ENCODE measurements at regions not wholly inside any gene's neighbourhood (a gene's known extent, or its start where the extent isn't known, plus 50 kb on each side); places are given as distances from the start of the nearest gene placed in this dataset.
A peak's percentile ranks its signal among the peaks of the same experiment; 100 is the strongest.

GRCh38 chr2:64359892-64360657 is 93.9 kb upstream of the LGALSL start:
- no peak overlapping the region for H3K4me3 Mint-ChIP-seq
- H3K9me3 Mint-ChIP-seq (ENCODE audit: low read depth), result no peaks in the 10 kb centered on the region
- H3K27ac Mint-ChIP-seq, result no peak overlapping the region
- ATAC-seq (peak; percentile 98), DNase-seq (peak; percentile 82)
- intact Hi-C loops (cut with DNase I, micrococcal nuclease), result no loop called here
- POLR2A ChIA-PET, result no interaction called here
- CTCF ChIA-PET, result interaction anchor here (0.6 to 1.5 kb wide), 2 partner anchors 280 to 558 kb away, joined by 3 to 5 read pairs; no protein-coding TSS in a partner anchor
- no peaks in the 10 kb centered on the region for H3K36me3 Mint-ChIP-seq (ENCODE audit: low read depth)
- H3K4me1 Mint-ChIP-seq, result peaks cover 8% of the 10 kb centered on the region
- peaks cover 22% of the 10 kb centered on the region for H3K27me3 Mint-ChIP-seq

DNA sequence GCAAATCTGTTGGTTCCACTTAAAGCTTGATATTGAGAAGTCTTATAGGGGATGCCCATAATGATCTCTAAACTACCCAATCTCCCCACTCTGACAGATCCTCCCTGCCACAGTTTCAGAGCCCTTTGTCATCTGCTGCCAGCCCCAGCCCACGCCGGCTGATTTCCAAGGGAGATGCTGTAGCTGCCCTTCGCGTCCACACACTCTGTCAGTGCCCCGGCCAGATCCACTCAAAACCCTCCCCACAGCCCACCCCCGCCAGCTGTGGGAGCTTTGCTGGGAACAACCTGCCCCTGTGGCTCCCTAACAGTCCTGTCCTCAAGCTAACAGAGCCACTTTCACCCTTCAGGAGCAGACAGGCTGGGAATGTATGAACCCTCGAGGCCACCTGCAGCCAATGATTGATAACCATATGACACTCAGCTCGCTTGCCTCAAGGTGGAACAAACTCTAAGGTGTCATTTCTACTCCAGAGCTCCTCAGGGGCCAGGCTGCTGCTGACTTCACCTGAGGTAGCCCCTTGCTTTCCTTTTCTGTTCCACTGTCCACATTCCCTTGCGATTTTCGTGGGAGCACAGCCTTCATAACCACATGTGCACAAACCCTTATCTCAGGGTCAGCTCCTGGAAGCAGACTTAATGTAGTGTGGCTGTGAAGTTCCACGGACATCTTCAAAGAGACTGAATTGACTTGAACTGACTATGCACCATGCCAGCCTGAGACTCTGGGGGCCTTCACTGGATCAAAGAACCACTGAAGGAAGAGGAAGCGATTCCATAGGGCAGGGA is 92.6 kb upstream of the LGALSL start:
- H3K4me1 Mint-ChIP-seq, result peaks cover 6% of the 10 kb centered on the region
- H3K36me3 Mint-ChIP-seq (ENCODE audit: low read depth), result no peaks in the 10 kb centered on the region
- CTCF ChIA-PET, result interaction anchor here (1.5 kb wide), 1 partner anchor 557 kb away, joined by 5 read pairs; no protein-coding TSS in a partner anchor
- intact Hi-C loops (cut with DNase I, micrococcal nuclease), result no loop called here
- H3K4me3 Mint-ChIP-seq, result no peak overlapping the region
- no peak overlapping the region for H3K27ac Mint-ChIP-seq
- DNase-seq (no peak), ATAC-seq (no peak)
- no peaks in the 10 kb centered on the region for H3K9me3 Mint-ChIP-seq (ENCODE audit: low read depth)
- H3K27me3 Mint-ChIP-seq, result peaks cover 17% of the 10 kb centered on the region
- POLR2A ChIA-PET, result no interaction called here

DNA sequence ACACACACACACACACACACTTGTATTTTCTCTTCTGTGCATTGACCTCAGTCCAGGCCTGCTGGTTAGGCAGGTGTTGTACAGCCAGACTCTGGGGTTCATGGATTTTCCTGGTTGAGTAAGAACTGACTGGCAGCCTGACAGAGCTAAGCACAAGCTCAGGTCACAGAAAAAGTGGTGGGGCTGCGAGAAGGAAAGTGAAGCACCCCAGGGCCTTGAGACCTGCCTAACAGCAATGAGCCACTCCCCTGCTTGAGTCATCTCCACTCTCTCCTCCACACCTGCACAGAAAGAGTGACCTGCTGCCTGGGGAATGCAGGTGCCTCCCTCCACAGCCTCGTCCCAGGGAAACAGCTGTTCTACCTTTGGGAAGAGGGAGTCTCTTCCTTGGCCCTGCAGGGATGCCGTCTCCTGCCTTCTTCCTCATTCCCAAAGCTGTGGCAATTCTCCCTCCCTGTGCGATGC is 91.4 kb upstream of the LGALSL start:
- peaks cover 8% of the 10 kb centered on the region for H3K27me3 Mint-ChIP-seq
- intact Hi-C loops (cut with DNase I, micrococcal nuclease), result no loop called here
- ChIA-PET CTCF (interaction anchor here (0.6 kb wide), 1 partner anchor 608 kb away, joined by 3 read pairs; no protein-coding TSS in a partner anchor), POLR2A (no interaction called here)
- DNase-seq (no peak), ATAC-seq (no peak)
- H3K9me3 Mint-ChIP-seq (ENCODE audit: low read depth), result no peaks in the 10 kb centered on the region
- H3K27ac Mint-ChIP-seq, result no peak overlapping the region
- H3K4me3 Mint-ChIP-seq, result no peak overlapping the region
- H3K4me1 Mint-ChIP-seq, result peaks cover 4% of the 10 kb centered on the region
- H3K36me3 Mint-ChIP-seq (ENCODE audit: low read depth), result no peaks in the 10 kb centered on the region

DNA sequence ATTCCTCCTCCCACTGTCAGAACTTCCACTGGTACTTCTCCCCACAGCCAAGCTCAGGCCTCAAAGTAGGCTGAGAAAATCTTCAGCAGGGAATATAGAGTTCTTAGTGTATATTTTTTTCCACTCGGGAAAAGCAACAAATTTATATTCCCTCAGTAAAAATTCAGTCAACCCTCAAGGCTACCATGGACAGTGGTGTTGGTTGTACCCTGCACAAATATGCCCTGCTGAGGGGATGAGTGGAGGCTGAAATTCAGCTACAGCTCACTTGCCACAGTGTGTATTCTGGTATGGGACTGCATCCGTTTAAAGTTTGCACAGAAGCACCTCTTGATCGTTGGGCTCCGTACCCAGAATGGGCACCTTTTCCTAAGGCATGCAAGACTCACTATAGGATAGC is 90.8 kb upstream of the LGALSL start:
- ATAC-seq (no peak), DNase-seq (no peak)
- intact Hi-C loops (cut with DNase I, micrococcal nuclease), result no loop called here
- H3K27ac Mint-ChIP-seq, result no peak overlapping the region
- H3K27me3 Mint-ChIP-seq, result peaks cover 6% of the 10 kb centered on the region
- H3K9me3 Mint-ChIP-seq (ENCODE audit: low read depth), result no peaks in the 10 kb centered on the region
- POLR2A ChIA-PET, result no interaction called here
- CTCF ChIA-PET, result interaction anchor here (0.6 to 2.0 kb wide), 4 partner anchors 32 to 608 kb away, joined by 3 to 9 read pairs (median 4); no protein-coding TSS in a partner anchor
- peaks cover 4% of the 10 kb centered on the region for H3K4me1 Mint-ChIP-seq
- no peak overlapping the region for H3K4me3 Mint-ChIP-seq
- no peaks in the 10 kb centered on the region for H3K36me3 Mint-ChIP-seq (ENCODE audit: low read depth)

DNA sequence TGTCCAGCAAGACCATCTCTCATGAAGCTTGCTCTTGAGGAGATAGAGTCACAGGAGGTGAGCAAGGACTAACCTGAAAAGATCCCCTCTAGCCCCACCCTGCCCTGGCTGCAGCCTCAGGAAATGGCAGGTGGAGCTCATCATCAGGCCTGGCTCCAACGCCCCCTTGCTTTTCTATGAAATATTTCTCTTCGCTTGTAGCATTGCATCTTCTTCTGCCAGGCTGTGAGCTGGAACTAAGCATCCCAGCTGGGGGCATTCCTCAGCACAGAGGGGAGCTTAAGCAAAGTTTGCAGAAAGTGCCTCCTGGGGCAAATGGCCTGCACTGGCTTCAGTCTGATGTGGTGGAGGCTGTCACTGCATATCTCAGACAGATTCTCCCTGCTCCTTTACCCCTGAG is 90.1 kb upstream of the LGALSL start:
- Mint-ChIP-seq H3K4me1 (peaks cover 4% of the 10 kb centered on the region), H3K27ac (no peak overlapping the region), H3K4me3 (no peak overlapping the region), H3K27me3 (peaks cover 5% of the 10 kb centered on the region), H3K36me3 (ENCODE audit: low read depth) (no peaks in the 10 kb centered on the region), H3K9me3 (ENCODE audit: low read depth) (no peaks in the 10 kb centered on the region)
- CTCF ChIA-PET, result interaction anchor here (0.6 to 2.0 kb wide), 4 partner anchors 33 to 124 kb away, joined by 3 to 9 read pairs (median 4); no protein-coding TSS in a partner anchor
- intact Hi-C loops (cut with DNase I, micrococcal nuclease), result no loop called here
- POLR2A ChIA-PET, result no interaction called here
- ATAC-seq, result no peak
- DNase-seq, result no peak

DNA sequence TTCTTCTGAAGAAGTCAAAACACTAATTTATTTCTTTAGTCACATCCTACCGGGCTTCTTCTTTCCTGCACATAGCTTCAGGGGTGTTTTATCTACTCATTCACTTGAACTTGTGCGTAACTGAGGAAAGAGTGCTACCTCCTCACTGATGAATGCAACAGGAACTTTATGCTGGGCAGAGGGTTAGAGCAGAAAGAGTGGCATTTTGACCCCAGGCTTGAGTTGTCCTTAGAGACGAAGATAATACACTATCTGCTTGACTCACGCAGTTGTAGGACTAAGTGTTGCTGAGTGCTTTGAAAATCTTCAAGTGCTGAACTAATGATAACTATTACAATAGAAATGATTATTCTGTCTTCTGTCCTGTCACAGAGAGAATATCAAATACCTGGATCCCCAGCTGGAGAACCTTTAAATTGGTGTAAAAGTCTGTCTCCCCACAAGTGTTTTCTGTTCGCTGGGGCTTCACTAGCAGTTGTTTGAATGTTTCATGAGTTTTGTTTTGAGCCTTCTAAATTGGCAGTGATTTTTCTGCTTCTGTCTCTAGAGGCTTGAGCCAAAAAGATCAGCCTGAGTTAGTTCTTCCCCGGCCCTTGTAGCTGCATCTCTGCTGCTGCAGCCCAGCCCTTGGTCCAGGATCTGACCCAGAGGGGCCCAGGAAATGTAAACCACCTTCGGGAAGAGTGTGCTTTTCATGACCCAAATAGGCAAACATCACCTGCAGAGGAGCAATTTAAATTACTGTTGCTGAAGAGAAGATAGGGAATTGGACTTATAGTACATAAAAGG is 86.3 kb upstream of the LGALSL start:
- Mint-ChIP-seq H3K4me3 (no peak overlapping the region), H3K4me1 (no peaks in the 10 kb centered on the region), H3K27me3 (no peaks in the 10 kb centered on the region), H3K27ac (no peak overlapping the region), H3K9me3 (ENCODE audit: low read depth) (no peaks in the 10 kb centered on the region), H3K36me3 (ENCODE audit: low read depth) (no peaks in the 10 kb centered on the region)
- DNase-seq (no peak), ATAC-seq (no peak)
- intact Hi-C loops (cut with DNase I, micrococcal nuclease), result no loop called here
- CTCF ChIA-PET, result interaction anchor here (1.7 kb wide), 1 partner anchor 120 kb away, joined by 4 read pairs; no protein-coding TSS in a partner anchor
- POLR2A ChIA-PET, result no interaction called here

DNA sequence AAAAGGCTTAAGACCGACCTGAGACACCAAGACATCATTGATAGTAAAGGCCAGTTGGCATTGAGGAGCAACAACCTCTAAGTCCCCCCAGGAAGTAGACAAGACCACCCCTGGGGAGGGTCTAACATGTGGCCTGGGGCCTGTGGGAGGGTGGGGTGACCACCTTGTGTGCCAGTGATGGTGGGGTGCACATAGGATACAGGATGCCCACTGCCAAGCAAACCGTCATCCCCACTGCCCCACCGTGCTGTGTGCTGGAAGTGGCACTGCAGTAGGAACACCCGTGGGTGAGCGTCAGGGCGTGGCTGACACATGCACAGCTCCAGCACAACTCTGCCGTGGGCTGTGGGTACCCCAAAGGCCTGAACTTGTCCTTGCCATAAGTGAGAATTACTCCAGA is 84.3 kb upstream of the LGALSL start:
- ATAC-seq, result no peak
- Mint-ChIP-seq H3K4me3 (no peak overlapping the region), H3K27me3 (no peaks in the 10 kb centered on the region), H3K27ac (no peak overlapping the region), H3K4me1 (no peaks in the 10 kb centered on the region), H3K36me3 (ENCODE audit: low read depth) (no peaks in the 10 kb centered on the region), H3K9me3 (ENCODE audit: low read depth) (no peaks in the 10 kb centered on the region)
- DNase-seq, result no peak
- intact Hi-C loops (cut with DNase I, micrococcal nuclease), result no loop called here
- ChIA-PET POLR2A (no interaction called here), CTCF (no interaction called here)

GRCh38 chr2:64371727-64372126 is 82.2 kb upstream of the LGALSL start:
- no peak overlapping the region for H3K27ac Mint-ChIP-seq
- ChIA-PET POLR2A (interaction anchor here (0.6 kb wide), 1 partner anchor 531 kb away, joined by 5 read pairs; no protein-coding TSS in a partner anchor), CTCF (interaction anchor here (0.8 kb wide), 1 partner anchor 116 kb away, joined by 3 read pairs; no protein-coding TSS in a partner anchor)
- H3K9me3 Mint-ChIP-seq (ENCODE audit: low read depth), result no peaks in the 10 kb centered on the region
- H3K4me3 Mint-ChIP-seq, result no peak overlapping the region
- ATAC-seq (no peak), DNase-seq (no peak)
- no peaks in the 10 kb centered on the region for H3K4me1 Mint-ChIP-seq
- no peaks in the 10 kb centered on the region for H3K36me3 Mint-ChIP-seq (ENCODE audit: low read depth)
- intact Hi-C loops (cut with DNase I, micrococcal nuclease), result no loop called here
- H3K27me3 Mint-ChIP-seq, result no peaks in the 10 kb centered on the region

DNA sequence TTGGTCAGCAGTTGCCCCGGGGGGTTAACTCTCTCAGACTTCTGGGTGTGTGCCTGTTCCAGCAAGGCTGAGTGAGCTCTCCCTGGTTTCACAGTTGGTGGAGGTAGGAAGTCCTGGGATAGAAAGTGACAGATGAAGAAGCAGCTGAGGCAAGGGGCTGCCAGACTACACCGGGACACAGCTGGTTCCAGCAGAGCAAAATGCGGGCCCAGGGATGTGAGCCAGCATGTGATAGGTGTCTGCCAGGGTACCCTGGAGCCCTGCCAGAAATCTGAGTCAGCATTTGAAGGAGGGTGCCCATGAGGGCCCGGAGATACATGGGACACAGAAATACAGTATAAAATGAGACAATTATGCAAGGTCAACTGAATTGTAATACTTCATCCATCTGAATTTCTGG is 79.3 kb upstream of the LGALSL start:
- H3K4me3 Mint-ChIP-seq, result no peak overlapping the region
- CTCF ChIA-PET, result no interaction called here
- no peaks in the 10 kb centered on the region for H3K27me3 Mint-ChIP-seq
- no peaks in the 10 kb centered on the region for H3K4me1 Mint-ChIP-seq
- H3K9me3 Mint-ChIP-seq (ENCODE audit: low read depth), result no peaks in the 10 kb centered on the region
- intact Hi-C loops (cut with DNase I, micrococcal nuclease), result no loop called here
- no peaks in the 10 kb centered on the region for H3K36me3 Mint-ChIP-seq (ENCODE audit: low read depth)
- ATAC-seq (no peak), DNase-seq (no peak)
- H3K27ac Mint-ChIP-seq, result no peak overlapping the region
- POLR2A ChIA-PET, result no interaction called here

- Mint-ChIP-seq H3K27me3 (no peaks in the 10 kb centered on the region), H3K4me3 (no peak overlapping the region), H3K4me1 (no peaks in the 10 kb centered on the region), H3K36me3 (ENCODE audit: low read depth) (no peaks in the 10 kb centered on the region), H3K27ac (no peak overlapping the region), H3K9me3 (ENCODE audit: low read depth) (no peaks in the 10 kb centered on the region)
- DNase-seq, result no peak
- no peak for ATAC-seq
- POLR2A ChIA-PET, result no interaction called here
- CTCF ChIA-PET, result interaction anchor here (0.6 kb wide), 1 partner anchor 208 kb away, joined by 3 read pairs; no protein-coding TSS in a partner anchor
- intact Hi-C loops (cut with DNase I, micrococcal nuclease), result no loop called here
Observed at GRCh38 chr2:64376926-64377325, 77.0 kb upstream of the LGALSL start.

- DNase-seq (no peak), ATAC-seq (no peak)
- ChIA-PET CTCF (no interaction called here), POLR2A (no interaction called here)
- Mint-ChIP-seq H3K27ac (no peak overlapping the region), H3K9me3 (ENCODE audit: low read depth) (no peaks in the 10 kb centered on the region), H3K36me3 (ENCODE audit: low read depth) (no peaks in the 10 kb centered on the region), H3K4me3 (no peak overlapping the region), H3K4me1 (no peaks in the 10 kb centered on the region), H3K27me3 (no peaks in the 10 kb centered on the region)
- intact Hi-C loops (cut with DNase I, micrococcal nuclease), result no loop called here
Observed at GRCh38 chr2:64379186-64379585, 74.8 kb upstream of the LGALSL start.
